Mammary epithelial cell (primary cell): ENCODE measurements at regions not wholly inside any gene's neighbourhood (a gene's known extent, or its start where the extent isn't known, plus 50 kb on each side); places are given as distances from the start of the nearest gene placed in this dataset.

Source experiments
- CTCF ChIP-seq, 2 donors: IDR thresholded peaks in 1 of 2; conservative IDR thresholded peaks in 1 of 2; 2 replicates each; pipeline ENCODE4 v1.5.1; 2011 to 2012; ENCODE audit warnings: inconsistent platforms in 2 of 2, low read length in 2 of 2, mild to moderate bottlenecking in 2 of 2, control low read depth in 1 of 2, low read depth in 1 of 2; ENCODE audit not compliant: insufficient read depth in 1 of 2; ENCODE audit errors: extremely low read depth in 1 of 2
- EZH2 ChIP-seq: IDR thresholded peaks from 2 replicates; pipeline ENCODE4 v1.6.1; 2012; ENCODE audit warnings: low read length, inconsistent platforms, borderline replicate concordance

GRCh38 chr14:46322730-46323403, 328.7 kb downstream of the RPL10L start:
- no peak for TF ChIP-seq EZH2
- TF ChIP-seq CTCF (conservative IDR thresholded peaks at IDR 0.05 in 1 of 2, IDR thresholded peaks at IDR 0.05 in 1 of 2; ENCODE audit: extremely low read depth in 1 of 2, insufficient read depth in 1 of 2, low read depth in 1 of 2, low read length in 2 of 2) = no peak
